ENCODE measurements at regions not wholly inside any gene's neighbourhood (a gene's known extent, or its start where the extent isn't known, plus 50 kb on each side); places are given as distances from the start of the nearest gene placed in this dataset.

DNA sequence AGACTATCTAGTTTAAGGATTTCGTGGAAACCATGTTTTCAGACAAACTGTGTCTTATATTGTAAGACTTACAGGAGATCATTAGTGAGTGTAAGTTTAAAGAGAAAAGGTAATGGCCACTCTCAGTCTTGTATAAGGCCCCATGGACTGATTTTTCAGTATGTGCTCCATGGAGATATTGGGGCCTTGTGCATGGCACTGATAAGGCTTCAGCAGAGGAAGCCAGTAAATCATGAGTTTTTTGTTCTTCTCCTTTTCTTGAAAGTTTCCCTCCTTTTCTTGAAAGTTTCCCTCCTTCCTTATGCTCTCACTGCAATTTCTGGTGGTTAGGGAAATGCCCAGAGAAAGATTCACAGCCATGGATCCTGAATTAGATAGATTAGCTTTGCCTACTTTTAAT, 471.3 kb downstream of the LRRC70 start:
- no peaks in the 10 kb centered on the region for H3K27me3 ChIP-seq
- DNase-seq: no peak
- H3K4me1 ChIP-seq: no peaks in the 10 kb centered on the region
- TF ChIP-seq POLR2A (IDR thresholded peaks at IDR 0.05) (no peak), CTCF (IDR thresholded peaks at IDR 0.05) (no peak)
- H3K36me3 ChIP-seq: no peaks in the 10 kb centered on the region
- no peaks in the 10 kb centered on the region for H3K9me3 ChIP-seq
- H3K27ac ChIP-seq: no peak overlapping the region
- no peak overlapping the region for H3K4me3 ChIP-seq

DNA sequence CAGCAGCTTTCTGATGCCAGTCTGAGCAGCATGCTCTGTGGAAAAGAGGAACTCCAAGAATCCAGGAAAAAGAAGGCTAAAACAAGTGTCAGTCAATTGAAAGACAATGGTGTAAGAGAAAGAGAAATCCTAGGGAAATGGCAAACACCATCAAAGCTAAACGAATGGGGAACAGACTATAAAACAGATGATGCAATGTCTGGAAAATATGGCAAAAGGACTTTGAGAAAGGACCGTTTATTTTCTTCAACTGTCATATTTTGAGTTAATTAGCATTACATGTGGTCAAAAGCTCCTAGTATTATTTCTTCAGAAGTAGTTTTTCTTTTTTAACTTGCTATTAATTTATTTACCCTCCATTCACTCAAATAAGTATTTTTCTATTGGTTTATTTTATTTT, 465.2 kb downstream of the LRRC70 start:
- no peaks in the 10 kb centered on the region for H3K27me3 ChIP-seq
- DNase-seq: no peak
- TF ChIP-seq POLR2A (IDR thresholded peaks at IDR 0.05) (no peak), CTCF (IDR thresholded peaks at IDR 0.05) (no peak)
- H3K36me3 ChIP-seq: no peaks in the 10 kb centered on the region
- no peaks in the 10 kb centered on the region for H3K4me1 ChIP-seq
- H3K9me3 ChIP-seq: no peaks in the 10 kb centered on the region
- no peak overlapping the region for H3K27ac ChIP-seq
- no peak overlapping the region for H3K4me3 ChIP-seq

- DNase-seq: no peak
- Histone ChIP-seq H3K27ac (no peak overlapping the region), H3K4me1 (no peaks in the 10 kb centered on the region), H3K27me3 (no peaks in the 10 kb centered on the region), H3K4me3 (no peak overlapping the region), H3K36me3 (no peaks in the 10 kb centered on the region), H3K9me3 (peaks cover 0 to 12% (median 5%) of the 10 kb centered on the region in 4 donors)
- no peak for TF ChIP-seq POLR2A (IDR thresholded peaks at IDR 0.05)
- no peak for TF ChIP-seq CTCF (IDR thresholded peaks at IDR 0.05)
Measured at GRCh38 chr5:63032343-63032742, 453.7 kb downstream of the LRRC70 start.

GRCh38 chr5:63029891-63030290, 451.3 kb downstream of the LRRC70 start:
- no peak for TF ChIP-seq POLR2A (IDR thresholded peaks at IDR 0.05)
- Histone ChIP-seq H3K9me3 (peaks cover 0 to 12% (median 5%) of the 10 kb centered on the region in 4 donors), H3K27me3 (no peaks in the 10 kb centered on the region), H3K27ac (no peak overlapping the region), H3K4me1 (no peaks in the 10 kb centered on the region), H3K4me3 (no peak overlapping the region), H3K36me3 (no peaks in the 10 kb centered on the region)
- no peak for DNase-seq

DNA sequence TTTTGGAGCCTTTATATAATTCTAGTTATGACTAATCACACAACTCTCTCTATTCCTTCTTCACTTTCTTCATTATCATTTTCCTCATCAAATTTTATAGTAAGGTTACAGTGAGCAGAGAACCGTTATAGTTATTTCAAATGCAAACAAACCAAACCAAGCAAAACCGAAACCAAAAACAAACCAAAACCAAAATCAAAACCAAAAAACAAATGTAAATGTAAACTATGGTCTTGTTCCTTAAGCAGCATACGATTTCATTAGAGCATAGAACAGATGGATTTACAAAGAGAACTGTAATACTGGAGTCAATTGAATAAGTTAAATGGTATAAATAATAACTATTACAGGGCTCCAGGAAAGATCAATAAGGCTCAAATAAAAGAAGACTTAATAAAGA, 447.1 kb downstream of the LRRC70 start:
- TF ChIP-seq POLR2A (IDR thresholded peaks at IDR 0.05) (no peak), CTCF (IDR thresholded peaks at IDR 0.05) (no peak)
- H3K27ac ChIP-seq: no peak overlapping the region
- no peaks in the 10 kb centered on the region for H3K27me3 ChIP-seq
- no peaks in the 10 kb centered on the region for H3K36me3 ChIP-seq
- DNase-seq: no peak
- H3K4me3 ChIP-seq: no peak overlapping the region
- H3K9me3 ChIP-seq: no peaks in the 10 kb centered on the region
- H3K4me1 ChIP-seq: no peaks in the 10 kb centered on the region

- H3K4me3 ChIP-seq: no peak overlapping the region
- no peaks in the 10 kb centered on the region for H3K36me3 ChIP-seq
- H3K27me3 ChIP-seq: no peaks in the 10 kb centered on the region
- H3K27ac ChIP-seq: no peak overlapping the region
- no peaks in the 10 kb centered on the region for H3K4me1 ChIP-seq
- H3K9me3 ChIP-seq: no peaks in the 10 kb centered on the region
- no peak for TF ChIP-seq CTCF (IDR thresholded peaks at IDR 0.05)
- TF ChIP-seq POLR2A (IDR thresholded peaks at IDR 0.05): no peak
- no peak for DNase-seq
Measured at GRCh38 chr5:63022403-63022802, 443.8 kb downstream of the LRRC70 start.

Data from Peyer's patch (tissue), 4 donors.